ENCODE measurements at regions not wholly inside any gene's neighbourhood (a gene's known extent, or its start where the extent isn't known, plus 50 kb on each side); places are given as distances from the start of the nearest gene placed in this dataset.
"Not testable (repeated sequence)": the region's sequence is repeated elsewhere in the genome, so short reads cannot be mapped to it uniquely, and the experiment has no call there.

GRCh38 chr3:110504901-110505300, 566.7 kb upstream of the NECTIN3 start (continued):
- TF ChIP-seq ATF3 (IDR thresholded peaks at IDR 0.05), result no peak
- no peak for TF ChIP-seq FOXA2 (IDR thresholded peaks at IDR 0.05)
- no peak for TF ChIP-seq SP1 (IDR thresholded peaks at IDR 0.05)
- TF ChIP-seq JUND (IDR thresholded peaks at IDR 0.05), result no peak
- TF ChIP-seq HNF4A (conservative IDR thresholded peaks at IDR 0.05), result no peak

DNA sequence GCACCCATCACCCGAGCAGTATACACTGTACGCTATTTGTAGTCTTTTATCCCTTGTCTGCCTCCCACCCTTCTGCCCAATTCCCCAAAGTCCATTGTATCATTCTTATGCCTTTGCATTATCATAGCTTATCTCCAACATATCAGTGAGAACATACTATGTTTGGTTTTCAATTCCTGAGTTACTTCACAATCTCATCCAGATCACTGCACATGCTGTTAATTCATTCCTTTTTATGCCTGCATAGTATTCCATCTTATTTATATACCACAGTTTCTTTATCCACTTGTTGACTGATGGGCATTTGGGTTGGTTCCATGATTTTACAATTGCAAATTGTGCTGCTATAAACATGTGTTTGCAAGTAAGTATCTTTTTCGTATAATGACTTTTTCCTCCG, 564.7 kb upstream of the NECTIN3 start:
- no peak overlapping the region for H3K27ac ChIP-seq (ENCODE audit: low read depth in 1 of 2, low read length in 2 of 2)
- no peak overlapping the region for H3K4me3 ChIP-seq (ENCODE audit: low read depth in 1 of 3, low read length in 3 of 3)
- no peak for DNase-seq (ENCODE audit: low spot score)
- no peak overlapping the region for H3K9ac ChIP-seq (ENCODE audit: low read depth in 1 of 2, low read length in 2 of 2)
- no peaks in the 10 kb centered on the region for H3K27me3 ChIP-seq (ENCODE audit: control insufficient read depth in 4 of 4, insufficient read depth in 4 of 4, low read length in 3 of 4)
- H3K9me3 ChIP-seq (ENCODE audit: control insufficient read depth in 4 of 4, low read length in 3 of 4), result peaks cover 0 to 4% (median 0%) of the 10 kb centered on the region in 4 donors
- no peaks in the 10 kb centered on the region for H3K4me1 ChIP-seq (ENCODE audit: control insufficient read depth in 4 of 4, insufficient read depth in 4 of 4, low read length in 3 of 4)
- WGBS, result 83% methylated on average over 4 of the region's 4 CpGs
- no peaks in the 10 kb centered on the region for H3K36me3 ChIP-seq (ENCODE audit: control insufficient read depth in 4 of 4, insufficient read depth in 3 of 4, low read depth in 1 of 4, low read length in 3 of 4)
- no peak for TF ChIP-seq JUND (IDR thresholded peaks at IDR 0.05)
- TF ChIP-seq TAF1 (conservative IDR thresholded peaks at IDR 0.05), result no peak
- no peak for TF ChIP-seq HNF4A (conservative IDR thresholded peaks at IDR 0.05)
- TF ChIP-seq YY1 (IDR thresholded peaks at IDR 0.05), result no peak
- TF ChIP-seq RXRA (IDR thresholded peaks at IDR 0.05), result no peak
- TF ChIP-seq FOXA2 (IDR thresholded peaks at IDR 0.05), result no peak
- TF ChIP-seq MAX (IDR thresholded peaks at IDR 0.05), result no peak
- TF ChIP-seq, protein P1, sequence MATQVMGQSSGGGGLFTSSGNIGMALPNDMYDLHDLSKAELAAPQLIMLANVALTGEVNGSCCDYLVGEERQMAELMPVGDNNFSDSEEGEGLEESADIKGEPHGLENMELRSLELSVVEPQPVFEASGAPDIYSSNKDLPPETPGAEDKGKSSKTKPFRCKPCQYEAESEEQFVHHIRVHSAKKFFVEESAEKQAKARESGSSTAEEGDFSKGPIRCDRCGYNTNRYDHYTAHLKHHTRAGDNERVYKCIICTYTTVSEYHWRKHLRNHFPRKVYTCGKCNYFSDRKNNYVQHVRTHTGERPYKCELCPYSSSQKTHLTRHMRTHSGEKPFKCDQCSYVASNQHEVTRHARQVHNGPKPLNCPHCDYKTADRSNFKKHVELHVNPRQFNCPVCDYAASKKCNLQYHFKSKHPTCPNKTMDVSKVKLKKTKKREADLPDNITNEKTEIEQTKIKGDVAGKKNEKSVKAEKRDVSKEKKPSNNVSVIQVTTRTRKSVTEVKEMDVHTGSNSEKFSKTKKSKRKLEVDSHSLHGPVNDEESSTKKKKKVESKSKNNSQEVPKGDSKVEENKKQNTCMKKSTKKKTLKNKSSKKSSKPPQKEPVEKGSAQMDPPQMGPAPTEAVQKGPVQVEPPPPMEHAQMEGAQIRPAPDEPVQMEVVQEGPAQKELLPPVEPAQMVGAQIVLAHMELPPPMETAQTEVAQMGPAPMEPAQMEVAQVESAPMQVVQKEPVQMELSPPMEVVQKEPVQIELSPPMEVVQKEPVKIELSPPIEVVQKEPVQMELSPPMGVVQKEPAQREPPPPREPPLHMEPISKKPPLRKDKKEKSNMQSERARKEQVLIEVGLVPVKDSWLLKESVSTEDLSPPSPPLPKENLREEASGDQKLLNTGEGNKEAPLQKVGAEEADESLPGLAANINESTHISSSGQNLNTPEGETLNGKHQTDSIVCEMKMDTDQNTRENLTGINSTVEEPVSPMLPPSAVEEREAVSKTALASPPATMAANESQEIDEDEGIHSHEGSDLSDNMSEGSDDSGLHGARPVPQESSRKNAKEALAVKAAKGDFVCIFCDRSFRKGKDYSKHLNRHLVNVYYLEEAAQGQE (IDR thresholded peaks at IDR 0.05), result no peak
- no peak for TF ChIP-seq EGR1 (IDR thresholded peaks at IDR 0.05; ENCODE audit: low read depth in 2 of 2)
- TF ChIP-seq GABPA (IDR thresholded peaks at IDR 0.05 in 1 of 2, conservative IDR thresholded peaks at IDR 0.05 in 1 of 2), result no peak
- no peak for TF ChIP-seq FOXA1 (IDR thresholded peaks at IDR 0.05)
- no peak for TF ChIP-seq HNF4G (IDR thresholded peaks at IDR 0.05)
- TF ChIP-seq, protein P2, sequence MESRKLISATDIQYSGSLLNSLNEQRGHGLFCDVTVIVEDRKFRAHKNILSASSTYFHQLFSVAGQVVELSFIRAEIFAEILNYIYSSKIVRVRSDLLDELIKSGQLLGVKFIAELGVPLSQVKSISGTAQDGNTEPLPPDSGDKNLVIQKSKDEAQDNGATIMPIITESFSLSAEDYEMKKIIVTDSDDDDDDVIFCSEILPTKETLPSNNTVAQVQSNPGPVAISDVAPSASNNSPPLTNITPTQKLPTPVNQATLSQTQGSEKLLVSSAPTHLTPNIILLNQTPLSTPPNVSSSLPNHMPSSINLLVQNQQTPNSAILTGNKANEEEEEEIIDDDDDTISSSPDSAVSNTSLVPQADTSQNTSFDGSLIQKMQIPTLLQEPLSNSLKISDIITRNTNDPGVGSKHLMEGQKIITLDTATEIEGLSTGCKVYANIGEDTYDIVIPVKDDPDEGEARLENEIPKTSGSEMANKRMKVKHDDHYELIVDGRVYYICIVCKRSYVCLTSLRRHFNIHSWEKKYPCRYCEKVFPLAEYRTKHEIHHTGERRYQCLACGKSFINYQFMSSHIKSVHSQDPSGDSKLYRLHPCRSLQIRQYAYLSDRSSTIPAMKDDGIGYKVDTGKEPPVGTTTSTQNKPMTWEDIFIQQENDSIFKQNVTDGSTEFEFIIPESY (IDR thresholded peaks at IDR 0.05), result no peak
- no peak for TF ChIP-seq SP1 (IDR thresholded peaks at IDR 0.05)
- TF ChIP-seq ATF3 (IDR thresholded peaks at IDR 0.05), result no peak
- no peak for TF ChIP-seq NR2F2 (IDR thresholded peaks at IDR 0.05)
- TF ChIP-seq, protein P3, sequence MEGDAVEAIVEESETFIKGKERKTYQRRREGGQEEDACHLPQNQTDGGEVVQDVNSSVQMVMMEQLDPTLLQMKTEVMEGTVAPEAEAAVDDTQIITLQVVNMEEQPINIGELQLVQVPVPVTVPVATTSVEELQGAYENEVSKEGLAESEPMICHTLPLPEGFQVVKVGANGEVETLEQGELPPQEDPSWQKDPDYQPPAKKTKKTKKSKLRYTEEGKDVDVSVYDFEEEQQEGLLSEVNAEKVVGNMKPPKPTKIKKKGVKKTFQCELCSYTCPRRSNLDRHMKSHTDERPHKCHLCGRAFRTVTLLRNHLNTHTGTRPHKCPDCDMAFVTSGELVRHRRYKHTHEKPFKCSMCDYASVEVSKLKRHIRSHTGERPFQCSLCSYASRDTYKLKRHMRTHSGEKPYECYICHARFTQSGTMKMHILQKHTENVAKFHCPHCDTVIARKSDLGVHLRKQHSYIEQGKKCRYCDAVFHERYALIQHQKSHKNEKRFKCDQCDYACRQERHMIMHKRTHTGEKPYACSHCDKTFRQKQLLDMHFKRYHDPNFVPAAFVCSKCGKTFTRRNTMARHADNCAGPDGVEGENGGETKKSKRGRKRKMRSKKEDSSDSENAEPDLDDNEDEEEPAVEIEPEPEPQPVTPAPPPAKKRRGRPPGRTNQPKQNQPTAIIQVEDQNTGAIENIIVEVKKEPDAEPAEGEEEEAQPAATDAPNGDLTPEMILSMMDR (IDR thresholded peaks at IDR 0.05; ENCODE audit: low read depth, low read length, missing input control), result no peak
- no peak for TF ChIP-seq RAD21 (IDR thresholded peaks at IDR 0.05)

GRCh38 chr3:110507570-110507969, 564.0 kb upstream of the NECTIN3 start:
- H3K27ac ChIP-seq (ENCODE audit: low read depth in 1 of 2, low read length in 2 of 2); H3K9me3 ChIP-seq (ENCODE audit: control insufficient read depth in 4 of 4, low read length in 3 of 4); H3K4me1 ChIP-seq (ENCODE audit: control insufficient read depth in 4 of 4, insufficient read depth in 4 of 4, low read length in 3 of 4); H3K27me3 ChIP-seq (ENCODE audit: control insufficient read depth in 4 of 4, insufficient read depth in 4 of 4, low read length in 3 of 4); H3K36me3 ChIP-seq (ENCODE audit: control insufficient read depth in 4 of 4, insufficient read depth in 3 of 4, low read depth in 1 of 4, low read length in 3 of 4); DNase-seq (ENCODE audit: low spot score); H3K4me3 ChIP-seq (ENCODE audit: low read depth in 1 of 3, low read length in 3 of 3); H3K9ac ChIP-seq (ENCODE audit: low read depth in 1 of 2, low read length in 2 of 2): not testable (repeated sequence)
